Spleen (tissue), 7 donors: ENCODE measurements at regions not wholly inside any gene's neighbourhood (a gene's known extent, or its start where the extent isn't known, plus 50 kb on each side); places are given as distances from the start of the nearest gene placed in this dataset.

Experiments used
- CTCF ChIP-seq, 11 experiments: fragments of 200-600 bp in 7 of 11; fragments of 450-650 bp in 4 of 11; sonication (generic) in 4 of 11; IDR thresholded peaks in 8 of 11; conservative IDR thresholded peaks in 3 of 11; 1 replicate in 7 of 11; 2 replicates in 4 of 11; pipeline versions ENCODE4 v1.4.0 to v1.8.0; 2016 to 2021; ENCODE audit warnings: antibody characterized with exemption in 11 of 11, inconsistent platforms in 4 of 11, mild to moderate bottlenecking in 1 of 11
- POLR2AphosphoS5 ChIP-seq, 3 donors: sonication (generic); formaldehyde crosslinking; IDR thresholded peaks; one replicate each; pipeline ENCODE4 v1.5.1; 2017; ENCODE audit warnings: antibody characterized with exemption in 3 of 3
- donor health status: DM: no; HTN: no; CAD: no; lungs with moderate emphysema.
- donor health status: DM: no; HTN: no; CAD: no.
- donor health status: DM: no; HTN: no; CAD: no.

DNA sequence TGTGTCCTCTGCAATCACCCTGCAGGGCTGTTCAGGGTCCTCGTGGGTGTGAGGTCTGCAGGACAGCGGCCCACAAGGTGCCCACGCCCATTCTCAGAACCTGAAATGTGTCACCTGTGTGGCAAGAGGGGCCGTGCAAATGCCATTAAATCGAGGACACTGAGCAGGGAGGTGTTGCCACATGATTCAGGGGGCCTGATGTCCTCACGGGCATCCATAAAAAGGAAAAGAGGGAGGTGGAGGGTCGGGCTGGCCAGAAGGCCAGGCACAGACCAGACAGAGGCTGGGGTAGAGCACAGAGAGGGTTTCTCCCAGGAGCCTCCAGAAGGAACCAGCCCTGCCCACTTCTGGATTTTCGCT, 239.6 kb downstream of the ERMARD start:
- TF ChIP-seq CTCF (IDR thresholded peaks at IDR 0.05 in 8 of 11, conservative IDR thresholded peaks at IDR 0.05 in 3 of 11): no peak
- TF ChIP-seq POLR2AphosphoS5 (IDR thresholded peaks at IDR 0.05): no peak
